ENCODE measurements at regions not wholly inside any gene's neighbourhood (a gene's known extent, or its start where the extent isn't known, plus 50 kb on each side); places are given as distances from the start of the nearest gene placed in this dataset.

- Histone ChIP-seq H3K27me3 (no peaks in the 10 kb centered on the region), H3K36me3 (no peaks in the 10 kb centered on the region), H3K4me3 (no peak overlapping the region), H3K4me1 (no peaks in the 10 kb centered on the region), H3K27ac (replicated peaks in 1 of 4) (no peak overlapping the region), H3K9me3 (no peaks in the 10 kb centered on the region)
- TF ChIP-seq POLR2AphosphoS5 (IDR thresholded peaks at IDR 0.05) (no peak), CTCF (IDR thresholded peaks at IDR 0.05) (no peak), EP300 (IDR thresholded peaks at IDR 0.05) (no peak), POLR2A (IDR thresholded peaks at IDR 0.05; ENCODE audit: low read depth) (no peak)
- 51% methylated on average over 3 of the region's 3 CpGs for WGBS
- DNase-seq (ENCODE audit: extremely low spot score) = no peak
- intact Hi-C loops (cut with DNase I) = no loop called here
Observed at GRCh38 chrX:56382278-56382677, 150.1 kb downstream of the KLF8 start.

- Histone ChIP-seq H3K9me3 (no peaks in the 10 kb centered on the region), H3K4me1 (no peaks in the 10 kb centered on the region), H3K27me3 (no peaks in the 10 kb centered on the region), H3K4me3 (no peak overlapping the region), H3K27ac (replicated peaks in 1 of 4) (no peak overlapping the region), H3K36me3 (no peaks in the 10 kb centered on the region)
- no peak for TF ChIP-seq EP300 (IDR thresholded peaks at IDR 0.05)
- TF ChIP-seq CTCF (IDR thresholded peaks at IDR 0.05) = no peak
- TF ChIP-seq POLR2AphosphoS5 (IDR thresholded peaks at IDR 0.05) = no peak
- TF ChIP-seq POLR2A (IDR thresholded peaks at IDR 0.05; ENCODE audit: low read depth) = no peak
- intact Hi-C loops (cut with DNase I) = no loop called here
- 74% methylated on average over 1 of the region's 1 CpG for WGBS
- no peak for DNase-seq (ENCODE audit: extremely low spot score)
Observed at GRCh38 chrX:56385336-56385735, 153.2 kb downstream of the KLF8 start.

- Histone ChIP-seq H3K4me3 (no peak overlapping the region), H3K9me3 (no peaks in the 10 kb centered on the region), H3K27ac (replicated peaks in 1 of 4) (no peak overlapping the region), H3K27me3 (no peaks in the 10 kb centered on the region), H3K36me3 (no peaks in the 10 kb centered on the region), H3K4me1 (no peaks in the 10 kb centered on the region)
- intact Hi-C loops (cut with DNase I) = no loop called here
- TF ChIP-seq POLR2A (IDR thresholded peaks at IDR 0.05; ENCODE audit: low read depth) = no peak
- TF ChIP-seq CTCF (IDR thresholded peaks at IDR 0.05) = no peak
- TF ChIP-seq POLR2AphosphoS5 (IDR thresholded peaks at IDR 0.05) = no peak
- TF ChIP-seq EP300 (IDR thresholded peaks at IDR 0.05) = no peak
- DNase-seq (ENCODE audit: extremely low spot score) = no peak
- WGBS = 33% methylated on average over 1 of the region's 1 CpG
Observed at GRCh38 chrX:56385960-56386359, 153.8 kb downstream of the KLF8 start.

GRCh38 chrX:56397636-56398035 lies 165.5 kb downstream of the KLF8 start:
- no peaks in the 10 kb centered on the region for H3K4me1 ChIP-seq
- no peak for DNase-seq (ENCODE audit: extremely low spot score)
- no peaks in the 10 kb centered on the region for H3K36me3 ChIP-seq
- intact Hi-C loops (cut with DNase I) = no loop called here
- TF ChIP-seq POLR2AphosphoS5 (IDR thresholded peaks at IDR 0.05) = no peak
- TF ChIP-seq EP300 (IDR thresholded peaks at IDR 0.05) = no peak
- TF ChIP-seq POLR2A (IDR thresholded peaks at IDR 0.05; ENCODE audit: low read depth) = no peak
- no peak for TF ChIP-seq CTCF (IDR thresholded peaks at IDR 0.05)
- H3K4me3 ChIP-seq = no peak overlapping the region
- no peak overlapping the region for H3K27ac ChIP-seq (replicated peaks in 1 of 4)
- H3K27me3 ChIP-seq = no peaks in the 10 kb centered on the region
- WGBS = 81% methylated on average over 1 of the region's 1 CpG
- H3K9me3 ChIP-seq = no peaks in the 10 kb centered on the region

- TF ChIP-seq EP300 (IDR thresholded peaks at IDR 0.05) = no peak
- TF ChIP-seq CTCF (IDR thresholded peaks at IDR 0.05) = no peak
- TF ChIP-seq POLR2AphosphoS5 (IDR thresholded peaks at IDR 0.05) = no peak
- no peak for TF ChIP-seq POLR2A (IDR thresholded peaks at IDR 0.05; ENCODE audit: low read depth)
- Histone ChIP-seq H3K27me3 (no peaks in the 10 kb centered on the region), H3K4me3 (no peak overlapping the region), H3K4me1 (no peaks in the 10 kb centered on the region), H3K27ac (replicated peaks in 1 of 4) (no peak overlapping the region), H3K9me3 (peaks cover 0 to 10% (median 0%) of the 10 kb centered on the region in 4 donors), H3K36me3 (no peaks in the 10 kb centered on the region)
- DNase-seq (ENCODE audit: extremely low spot score) = no peak
- 86% methylated on average over 1 of the region's 1 CpG for WGBS
- intact Hi-C loops (cut with DNase I) = no loop called here
Observed at GRCh38 chrX:56402207-56402606, 161.2 kb upstream of the UBQLN2 start.
